ENCODE measurements at regions not wholly inside any gene's neighbourhood (a gene's known extent, or its start where the extent isn't known, plus 50 kb on each side); places are given as distances from the start of the nearest gene placed in this dataset.
"Not testable (repeated sequence)": the region's sequence is repeated elsewhere in the genome, so short reads cannot be mapped to it uniquely, and the experiment has no call there.

DNA sequence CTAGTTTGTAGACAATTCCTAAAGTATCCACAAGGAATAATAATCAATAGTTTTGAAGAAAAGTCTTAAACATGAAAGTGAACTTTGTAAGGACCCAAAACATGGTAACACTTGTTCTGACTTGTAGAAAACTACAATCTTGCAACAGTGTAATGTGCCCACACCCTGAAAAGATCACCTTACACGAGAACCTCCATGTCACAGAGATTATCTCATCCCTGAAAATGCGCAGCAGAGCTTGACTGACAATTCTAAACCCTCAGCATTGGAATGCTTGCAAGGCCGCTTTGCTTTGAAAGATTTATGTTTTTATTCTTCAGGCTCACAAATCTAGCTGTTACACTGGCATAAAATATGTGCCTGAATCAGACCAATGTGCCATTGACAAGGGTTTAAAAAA lies 346.6 kb downstream of the KLF13 start:
- not testable (repeated sequence) for DNase-seq (ENCODE audit: low spot score)

DNA sequence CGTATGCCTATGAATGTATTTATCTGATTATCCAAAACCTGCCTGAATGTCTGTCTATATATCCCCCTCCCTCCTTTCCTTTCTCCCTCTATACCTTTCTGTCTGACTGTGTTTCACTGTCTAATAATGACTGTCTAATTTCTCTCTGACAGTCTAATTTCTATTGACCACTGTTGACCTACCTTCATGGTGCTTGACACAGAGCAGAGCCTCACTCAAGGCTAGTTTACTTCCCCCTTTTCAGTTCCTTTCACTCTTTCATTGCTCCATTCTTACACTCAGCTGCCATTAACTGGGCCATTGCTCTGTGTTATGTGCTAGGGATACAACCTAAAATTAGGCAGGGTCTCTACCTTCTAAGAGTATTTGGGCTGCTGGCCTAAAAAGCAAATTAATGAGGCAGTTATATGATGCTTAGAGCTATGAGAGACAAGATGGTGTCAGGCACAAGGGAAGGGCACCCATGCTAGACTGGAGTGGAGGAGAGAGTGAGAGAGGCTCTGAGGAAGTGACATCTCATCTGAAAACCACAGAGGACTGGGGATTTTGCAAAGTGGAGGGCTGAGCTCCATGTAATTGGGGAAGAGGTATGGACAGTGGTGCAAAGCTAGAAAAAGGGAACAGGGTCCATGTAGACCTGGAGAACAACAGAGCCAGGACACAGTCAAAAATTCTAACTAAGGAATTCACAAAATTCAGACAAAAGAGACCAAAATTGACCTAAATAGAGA lies 348.6 kb upstream of the CHRNA7 start:
- DNase-seq (ENCODE audit: low spot score): not testable (repeated sequence)

DNA sequence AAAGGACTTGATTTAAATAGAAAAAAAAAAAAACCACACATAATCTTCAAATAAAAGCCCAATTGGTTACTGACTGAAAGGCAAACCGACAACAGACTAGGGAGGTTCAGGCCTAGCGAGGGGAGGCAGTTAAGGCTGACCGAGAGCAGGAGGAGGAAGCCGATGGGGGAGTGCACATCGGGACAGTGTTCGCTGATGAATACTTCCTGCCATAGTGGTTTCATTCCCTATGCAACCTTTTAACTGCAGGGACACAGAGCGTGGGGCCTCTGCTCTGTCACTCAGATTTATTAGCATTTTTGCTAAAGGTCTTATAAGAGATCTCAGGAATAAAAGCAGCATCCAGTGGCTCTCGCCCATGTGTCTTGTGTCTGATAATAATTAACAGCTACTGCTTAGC lies 343.2 kb upstream of the CHRNA7 start:
- not testable (repeated sequence) for DNase-seq (ENCODE audit: low spot score)

DNA sequence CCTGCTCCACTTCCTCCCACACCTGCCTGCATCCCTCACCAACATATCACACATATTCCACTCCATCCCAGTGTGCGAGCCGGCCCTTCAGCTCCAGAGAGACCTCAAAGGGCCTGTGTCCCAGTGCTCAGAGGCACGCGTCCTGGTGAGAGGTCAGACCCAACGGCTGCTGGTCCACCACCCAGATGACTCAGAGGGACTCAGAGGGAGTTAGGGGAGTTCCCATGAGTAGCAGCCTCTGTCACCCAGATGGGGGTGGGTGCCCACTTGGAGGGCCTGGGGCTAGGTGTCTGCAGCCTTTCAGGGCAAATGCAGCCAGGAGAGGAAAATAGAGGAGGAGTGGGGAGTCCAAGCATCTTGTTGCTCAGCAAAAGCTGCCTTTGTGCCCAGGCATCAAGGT lies 333.8 kb upstream of the CHRNA7 start:
- not testable (repeated sequence) for DNase-seq (ENCODE audit: low spot score)

DNA sequence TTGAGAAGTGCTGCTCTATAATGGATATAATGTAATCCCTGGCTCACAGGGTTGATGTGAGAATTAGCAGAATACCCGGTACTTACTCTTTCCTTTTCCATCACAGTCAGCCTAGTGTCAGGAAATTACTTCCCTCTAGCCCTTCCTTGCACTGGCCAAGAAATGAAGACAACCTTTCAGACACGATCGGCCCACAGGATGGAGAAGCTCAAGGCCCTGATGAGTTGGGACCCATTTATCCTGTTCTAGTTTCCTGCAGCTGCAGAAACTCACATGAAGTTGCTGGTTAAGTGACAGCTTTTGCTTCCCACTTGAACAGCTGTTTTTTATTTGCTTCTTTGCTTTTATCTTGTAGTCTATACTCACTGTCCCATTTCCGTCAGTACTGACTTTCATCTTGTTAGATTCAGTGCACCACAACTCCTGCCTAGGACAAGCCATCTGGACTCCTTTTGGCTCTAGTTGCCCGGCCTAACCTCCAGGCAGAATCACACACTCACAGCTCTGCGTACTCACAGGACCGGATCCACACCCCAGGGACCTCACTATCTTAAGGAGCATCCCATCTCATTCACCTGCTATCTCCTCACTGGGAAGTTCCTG lies 325.1 kb upstream of the CHRNA7 start:
- not testable (repeated sequence) for DNase-seq (ENCODE audit: low spot score)

DNA sequence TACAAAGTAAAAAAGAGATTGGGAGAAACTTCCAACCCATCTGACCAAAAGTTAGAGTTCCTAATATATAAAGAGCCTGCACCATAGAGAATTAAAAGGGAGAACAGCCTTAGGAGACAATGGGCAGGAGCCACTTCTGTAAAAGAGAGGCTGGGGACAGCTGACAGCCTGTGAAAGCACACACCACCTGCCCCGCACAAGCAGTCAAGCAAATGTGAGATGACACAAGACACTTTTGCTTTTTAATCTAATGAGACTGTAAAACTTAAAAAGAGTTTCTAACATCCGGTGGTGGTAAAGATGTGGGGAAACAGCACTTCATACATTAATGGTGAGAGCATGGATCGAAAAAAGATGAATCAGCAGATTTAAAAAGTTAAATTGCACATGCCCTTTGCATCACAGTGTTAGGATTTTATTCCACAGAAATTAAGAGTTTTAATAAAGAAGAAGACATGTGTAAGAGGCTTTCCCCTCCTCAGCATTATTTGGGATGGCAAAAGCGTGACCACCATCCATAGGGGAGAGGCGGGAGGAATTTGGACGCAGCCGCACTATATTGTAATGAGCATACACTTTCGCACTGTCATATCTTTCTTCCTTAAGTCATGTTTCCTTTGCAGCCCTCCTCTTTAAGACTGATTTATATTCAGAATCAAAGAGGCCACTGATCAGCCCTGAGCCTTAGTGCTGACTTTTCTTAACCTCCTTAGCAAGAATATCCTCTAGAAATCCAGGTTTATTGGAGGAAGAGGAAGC lies 322.2 kb upstream of the CHRNA7 start:
- not testable (repeated sequence) for DNase-seq (ENCODE audit: low spot score)

DNA sequence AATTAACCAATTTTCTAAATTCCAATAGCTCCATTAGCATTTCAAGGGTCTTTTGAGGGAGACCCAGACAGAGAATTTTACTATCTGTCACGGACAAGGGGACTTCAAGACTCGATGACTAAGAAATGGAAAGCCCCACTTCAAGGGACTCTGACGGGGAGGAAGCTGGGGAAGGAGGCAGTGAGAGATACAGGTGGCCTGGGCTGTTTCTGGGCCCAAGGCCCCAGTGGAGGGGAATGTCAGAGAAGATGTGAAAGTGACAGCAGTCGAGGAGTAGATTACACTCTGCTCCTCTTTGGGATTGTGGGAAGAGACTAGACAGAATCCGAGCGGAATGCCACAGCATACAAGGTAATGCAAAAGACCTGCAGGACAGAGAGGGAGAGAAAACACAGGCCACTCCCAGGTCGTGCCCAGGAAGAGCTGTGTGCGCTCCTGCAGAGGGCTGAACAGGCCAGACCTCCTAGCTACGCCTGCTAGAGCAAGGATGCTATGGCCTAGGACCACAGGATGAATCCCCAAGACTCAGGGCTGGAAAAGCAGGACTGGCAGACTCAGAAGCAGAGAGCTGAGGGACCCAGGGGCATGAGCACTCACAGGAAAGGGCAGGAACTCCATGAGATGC lies 321.5 kb upstream of the CHRNA7 start:
- not testable (repeated sequence) for DNase-seq (ENCODE audit: low spot score)

DNA sequence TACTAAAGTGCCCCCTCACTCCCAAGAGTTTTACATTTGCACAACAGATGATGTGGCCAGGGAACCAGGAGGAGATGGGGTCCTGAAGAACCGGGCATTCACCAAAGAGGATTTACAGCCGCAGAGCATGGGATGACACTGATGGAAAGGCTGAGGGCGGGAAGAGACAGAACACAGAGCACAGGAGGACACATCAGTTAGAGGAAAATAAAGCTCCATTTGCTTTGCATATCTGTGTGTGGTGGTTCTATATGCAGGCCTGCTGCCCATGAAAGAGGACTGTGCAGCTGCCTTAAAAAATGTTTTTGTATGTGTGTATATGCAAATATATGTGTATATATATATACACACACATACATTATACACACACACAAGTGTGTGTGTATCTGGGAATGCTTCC lies 320.8 kb upstream of the CHRNA7 start:
- DNase-seq (ENCODE audit: low spot score): not testable (repeated sequence)

DNA sequence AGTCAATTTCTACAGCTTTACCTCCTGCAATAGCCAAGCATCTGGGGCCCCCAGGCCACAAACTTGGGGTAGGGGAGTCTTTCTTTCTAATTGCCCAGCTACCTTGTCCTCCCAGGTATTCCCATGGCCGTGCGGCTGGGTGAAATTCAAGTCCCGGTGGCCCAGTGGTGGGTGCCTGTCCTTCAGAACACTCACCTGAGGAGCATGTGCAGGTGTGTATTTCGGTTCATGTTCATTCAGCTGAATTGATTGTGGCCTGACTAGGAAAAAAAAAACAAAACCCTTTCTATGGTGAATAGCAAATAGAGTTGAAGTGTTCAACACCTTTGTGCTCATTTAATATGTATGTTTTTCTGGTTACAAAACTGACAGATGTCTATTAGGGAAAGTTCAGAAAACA lies 319.5 kb upstream of the CHRNA7 start:
- not testable (repeated sequence) for DNase-seq (ENCODE audit: low spot score)

DNA sequence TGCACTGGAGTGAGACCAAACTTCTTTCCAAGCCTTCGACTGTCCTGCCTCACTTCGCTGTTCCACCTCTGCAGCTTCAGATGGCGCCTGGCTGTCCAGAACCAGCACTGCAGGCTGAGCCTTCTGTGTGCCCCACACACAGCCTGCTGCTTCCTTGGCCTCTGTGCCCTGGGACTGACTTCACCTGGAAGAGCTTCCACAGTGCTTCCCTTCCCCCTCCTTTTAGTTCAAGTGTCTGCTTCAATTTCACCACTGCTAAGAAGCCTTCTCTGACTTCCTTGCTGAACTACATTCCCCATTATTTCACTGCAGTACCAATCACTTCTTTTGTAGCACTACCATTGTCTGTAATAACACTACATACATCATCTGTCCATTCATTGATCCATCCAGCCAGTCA lies 315.1 kb upstream of the CHRNA7 start:
- DNase-seq (ENCODE audit: low spot score): not testable (repeated sequence)

DNA sequence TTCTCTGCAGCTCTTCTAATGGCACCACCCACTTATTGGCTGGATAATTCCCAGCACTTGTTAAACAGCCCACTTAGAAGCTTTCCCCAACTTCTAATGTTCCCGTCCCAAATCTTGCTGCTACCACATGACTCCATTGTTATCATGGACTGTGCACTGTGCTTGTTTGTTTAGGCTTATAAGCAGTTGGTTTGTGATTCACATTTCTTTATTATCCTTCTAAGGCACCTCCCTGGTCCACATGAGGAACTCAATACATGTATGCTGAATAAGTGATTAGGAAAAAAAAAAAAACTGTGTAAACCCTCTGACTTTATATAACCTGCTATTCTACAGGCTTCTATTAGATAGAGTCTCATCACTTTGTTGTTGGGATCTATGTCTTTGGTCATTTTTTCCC lies 311.7 kb upstream of the CHRNA7 start:
- not testable (repeated sequence) for DNase-seq (ENCODE audit: low spot score)

DNA sequence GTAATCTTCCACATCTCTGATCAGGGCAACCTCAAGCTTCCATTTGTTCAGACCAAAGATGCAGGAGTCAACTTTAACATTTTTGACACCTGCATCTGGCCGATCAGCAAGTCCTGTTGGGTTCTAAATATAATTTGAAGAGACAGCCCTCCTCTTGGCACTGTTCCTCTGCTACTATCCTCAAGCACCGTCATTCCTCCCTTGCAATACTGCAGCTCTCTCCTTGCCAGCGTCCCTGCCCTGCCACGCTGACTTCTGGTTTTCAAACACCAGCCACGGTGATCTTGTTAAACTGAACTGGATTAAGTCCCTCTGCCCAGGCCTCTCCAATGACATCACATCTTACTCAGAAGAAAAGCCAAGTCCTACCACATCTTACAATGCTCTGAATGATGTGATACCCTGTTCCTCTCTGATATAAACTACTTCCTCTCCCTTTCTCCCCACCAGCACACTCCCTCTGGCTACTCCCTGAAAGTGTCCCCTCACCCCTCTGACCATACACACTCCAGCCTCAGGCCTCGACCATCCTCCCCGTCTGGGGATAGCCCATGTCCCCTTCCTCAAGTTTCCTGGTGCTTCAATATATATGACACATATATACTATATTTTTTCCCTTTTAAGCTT lies 310.8 kb upstream of the CHRNA7 start:
- not testable (repeated sequence) for DNase-seq (ENCODE audit: low spot score)

DNA sequence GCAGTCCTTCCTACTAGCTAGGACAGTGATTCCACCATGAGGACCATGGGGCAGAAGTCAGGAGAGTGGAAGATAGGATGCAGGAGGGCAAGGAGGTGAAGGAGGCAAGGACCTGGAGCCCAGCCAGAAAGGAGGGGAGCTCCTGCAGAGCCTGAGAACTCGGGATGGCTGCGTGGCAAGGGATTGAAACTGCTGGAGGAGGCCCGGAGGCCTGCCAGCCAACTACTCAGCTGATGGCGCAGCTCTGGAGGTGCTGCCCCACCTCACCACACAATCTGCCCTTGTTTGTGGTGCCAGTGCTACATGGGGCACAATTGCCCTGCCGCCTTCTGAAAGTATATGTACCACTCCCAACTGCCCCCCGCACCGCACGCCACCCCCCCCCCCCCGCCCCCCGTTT lies 307.3 kb upstream of the CHRNA7 start:
- not testable (repeated sequence) for DNase-seq (ENCODE audit: low spot score)

DNA sequence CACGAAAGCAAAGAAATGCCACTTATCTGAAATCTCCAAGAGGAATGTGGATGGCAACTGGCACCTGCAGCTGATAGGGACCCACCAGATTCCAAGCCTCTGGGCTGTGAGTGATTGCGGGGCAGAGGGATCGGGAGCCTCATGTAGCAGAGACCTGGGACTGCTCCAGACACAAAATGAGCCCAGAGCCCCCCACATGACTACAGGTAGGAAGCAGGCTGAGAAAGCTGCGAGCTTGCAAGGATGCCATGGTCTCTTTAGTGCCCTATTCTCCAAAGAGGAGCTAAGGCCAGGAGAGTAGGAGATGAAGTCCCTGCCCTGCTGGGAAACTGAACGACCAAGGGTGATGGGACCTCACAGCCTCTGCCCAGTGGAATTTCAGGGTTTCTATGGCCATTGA lies 305.4 kb upstream of the CHRNA7 start:
- not testable (repeated sequence) for DNase-seq (ENCODE audit: low spot score)

DNA sequence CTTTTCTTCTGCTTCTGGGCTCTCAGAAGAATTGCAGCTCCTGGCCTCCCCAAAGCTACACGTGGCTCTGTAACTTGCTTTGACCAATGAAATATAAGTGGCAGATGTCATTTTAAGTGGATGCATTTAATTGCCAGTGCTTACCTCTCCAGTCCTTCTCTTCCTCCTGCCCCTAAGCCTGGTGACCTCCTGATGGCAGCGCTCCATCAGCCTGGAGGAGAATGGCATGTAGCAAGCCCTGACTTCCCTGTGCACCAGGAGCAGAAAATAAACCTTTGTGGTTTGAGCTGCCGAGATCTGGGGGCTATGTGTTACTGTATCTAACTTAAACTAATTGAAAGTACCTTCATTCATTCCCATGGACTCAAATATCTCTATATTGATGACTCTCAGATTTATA lies 304.7 kb upstream of the CHRNA7 start:
- DNase-seq (ENCODE audit: low spot score): not testable (repeated sequence)

DNA sequence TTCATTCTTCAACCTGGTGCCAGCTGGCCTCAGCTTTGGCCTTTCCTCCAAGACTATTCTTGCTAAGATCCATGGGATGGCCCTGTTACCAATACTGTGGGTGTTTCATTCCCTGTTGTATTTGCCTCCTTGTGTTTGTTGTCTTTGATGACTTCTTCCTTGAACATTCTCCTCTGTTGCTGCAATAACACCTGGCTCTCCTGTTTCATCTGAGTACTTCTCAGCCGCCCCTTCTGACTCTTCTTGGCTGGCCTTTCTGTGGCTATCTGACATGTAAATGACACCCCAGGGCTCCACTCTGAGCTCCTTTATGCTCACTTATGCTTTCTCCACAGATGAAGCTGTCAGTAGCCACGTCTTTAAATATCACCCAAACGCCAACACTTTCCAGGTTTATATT lies 302.7 kb upstream of the CHRNA7 start:
- DNase-seq (ENCODE audit: low spot score): no peak

DNA sequence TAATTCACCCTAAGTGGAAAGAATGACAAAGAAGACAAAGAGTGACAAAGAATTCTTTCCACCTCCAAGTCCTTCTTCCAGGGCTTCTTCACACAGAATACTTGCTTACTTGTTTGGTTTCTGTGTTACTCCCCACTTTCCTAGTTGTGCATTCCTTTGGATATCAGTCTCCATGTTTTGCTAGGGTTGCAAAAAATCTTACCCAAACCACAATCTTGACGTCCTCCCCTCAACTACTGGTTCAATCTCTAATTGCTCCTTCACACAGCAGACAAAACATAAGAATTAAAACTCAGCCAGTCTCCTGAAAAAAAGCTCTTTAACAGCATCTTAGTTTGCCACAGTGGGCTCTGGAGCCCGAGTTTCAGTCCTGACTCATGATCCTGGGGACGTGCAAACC lies 297.6 kb upstream of the CHRNA7 start:
- DNase-seq (ENCODE audit: low spot score): no peak

DNA sequence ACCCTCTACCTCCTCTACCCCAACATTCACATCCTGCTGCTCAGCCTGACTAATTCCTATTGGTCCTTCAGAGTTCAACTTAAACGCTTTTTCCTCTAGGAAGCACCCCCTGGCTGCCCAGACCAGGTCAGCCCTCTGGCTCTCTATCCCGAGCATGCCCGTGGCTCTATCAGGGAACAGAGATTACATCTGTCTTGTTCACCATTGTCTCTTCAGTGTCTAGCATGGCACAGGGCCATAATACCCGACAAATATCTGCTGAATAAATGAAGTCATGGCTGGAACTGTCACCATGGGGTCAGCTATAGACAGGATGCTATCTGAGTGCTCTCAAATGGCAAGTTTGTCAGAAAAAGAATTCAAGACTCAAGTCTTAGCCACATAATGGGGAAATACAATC lies 296.9 kb upstream of the CHRNA7 start:
- DNase-seq (ENCODE audit: low spot score): no peak

DNA sequence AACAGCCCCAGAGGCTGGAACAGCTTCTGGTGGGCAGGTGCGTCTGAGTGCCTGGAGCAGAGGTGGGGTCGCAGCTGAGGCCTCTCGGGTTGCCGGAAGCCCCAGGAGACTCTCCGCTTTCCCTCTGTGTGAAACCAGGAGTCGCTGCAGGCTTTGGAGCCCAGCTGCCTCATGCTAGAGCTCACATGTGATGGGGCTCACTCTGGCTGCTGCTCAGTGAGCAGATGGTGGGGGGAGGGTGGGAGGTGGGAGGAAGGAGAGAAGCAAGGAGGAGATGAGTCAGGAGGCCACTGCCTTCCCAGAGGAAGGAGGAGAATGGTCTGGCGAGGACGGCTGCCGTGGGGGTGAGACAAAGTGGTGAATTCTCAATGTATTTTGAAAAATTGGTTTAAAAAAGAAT lies 290.1 kb upstream of the CHRNA7 start:
- peak; percentile 38 for DNase-seq (ENCODE audit: low spot score)

DNA sequence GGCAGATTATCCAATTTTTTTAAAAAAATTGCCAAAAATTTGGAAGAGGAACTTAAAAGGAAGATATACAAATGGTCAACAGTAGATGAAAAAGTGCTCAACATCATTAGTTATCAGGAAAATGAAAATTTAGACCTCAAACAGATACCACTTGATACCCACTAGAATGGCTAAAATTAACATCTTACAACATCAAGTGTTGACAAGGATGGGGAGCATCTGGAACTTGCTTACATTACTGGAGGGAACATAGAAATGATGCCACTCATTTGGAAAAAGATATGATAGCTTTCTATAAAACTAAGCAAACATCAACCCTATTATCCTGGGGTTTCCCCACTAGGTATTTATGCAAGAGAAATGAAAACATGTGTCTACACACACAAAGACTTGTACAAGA lies 284.5 kb upstream of the CHRNA7 start:
- no peak for DNase-seq (ENCODE audit: low spot score)

DNA sequence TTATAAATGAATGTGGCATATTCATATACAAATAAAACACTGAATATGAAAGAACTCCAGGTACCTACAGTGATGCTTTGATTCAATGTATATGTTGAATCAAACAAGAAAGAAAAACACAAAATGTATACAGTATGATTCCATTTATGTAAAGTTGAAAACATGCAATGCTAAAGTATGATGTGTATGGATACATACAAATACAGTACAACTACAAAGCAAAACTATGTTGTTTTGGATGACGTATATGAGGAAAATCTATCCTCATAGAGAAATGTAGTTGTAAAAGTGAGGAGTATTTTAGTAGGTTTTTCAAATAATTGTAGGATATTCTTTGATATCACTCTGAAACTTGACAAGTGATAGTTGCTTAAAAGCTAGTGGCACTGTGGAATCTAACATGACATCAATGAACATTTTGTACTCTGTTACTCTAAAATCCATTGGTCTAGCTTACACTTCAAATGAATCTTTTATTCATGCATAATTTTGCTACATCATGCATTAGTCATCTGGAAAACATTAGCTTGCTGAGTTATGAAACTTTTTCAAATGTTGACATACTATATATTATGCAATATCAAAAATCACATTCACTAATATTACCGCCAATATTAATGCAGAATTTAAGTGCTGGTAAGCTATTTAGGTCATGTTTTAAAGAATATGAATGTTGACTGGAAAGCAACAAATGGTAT lies 278.1 kb upstream of the CHRNA7 start:
- DNase-seq (ENCODE audit: low spot score): no peak

DNA sequence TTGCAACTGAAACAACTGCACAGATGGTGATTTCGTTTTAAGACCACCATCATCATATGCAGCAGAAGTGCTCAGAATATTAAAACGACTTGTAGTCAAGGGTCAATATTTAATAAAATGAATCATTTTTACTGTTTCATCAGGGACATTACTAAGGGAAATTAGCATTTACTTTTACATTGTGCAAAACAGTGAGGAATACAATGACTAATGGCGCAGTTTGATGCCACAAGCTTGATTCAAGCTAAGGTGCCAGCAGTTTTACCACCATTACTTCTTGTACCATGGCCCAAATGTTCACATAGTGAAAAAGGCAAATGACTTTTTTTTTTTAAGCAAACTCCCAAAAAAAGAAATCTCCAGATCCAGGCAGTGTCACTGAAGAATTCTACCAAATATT lies 277.4 kb upstream of the CHRNA7 start:
- no peak for DNase-seq (ENCODE audit: low spot score)

Measured in iPS-NIHi11 (cell line).